ENCODE measurements at regions not wholly inside any gene's neighbourhood (a gene's known extent, or its start where the extent isn't known, plus 50 kb on each side); places are given as distances from the start of the nearest gene placed in this dataset.

GRCh38 chr7:69465262-69465661, 133.0 kb upstream of the AUTS2 start:
- DNase-seq (ENCODE audit: low spot score) = no peak
- WGBS = 91% methylated on average over 1 of the region's 1 CpG

GRCh38 chr7:69467826-69468225, 130.4 kb upstream of the AUTS2 start:
- no peak overlapping the region for H3K9ac ChIP-seq (ENCODE audit: low read depth in 1 of 2, low read length in 2 of 2)
- no peaks in the 10 kb centered on the region for H3K27me3 ChIP-seq (ENCODE audit: control insufficient read depth in 4 of 4, insufficient read depth in 4 of 4, low read length in 3 of 4)
- DNase-seq (ENCODE audit: low spot score) = no peak
- H3K27ac ChIP-seq (ENCODE audit: low read depth in 1 of 2, low read length in 2 of 2) = no peak overlapping the region
- TF ChIP-seq MAX (IDR thresholded peaks at IDR 0.05) = no peak
- no peak for TF ChIP-seq SP1 (IDR thresholded peaks at IDR 0.05)
- TF ChIP-seq FOXA1 (IDR thresholded peaks at IDR 0.05) = no peak
- TF ChIP-seq HNF4A (conservative IDR thresholded peaks at IDR 0.05) = no peak
- no peak for TF ChIP-seq CTCF (IDR thresholded peaks at IDR 0.05; ENCODE audit: low read depth, low read length, missing input control)
- no peak for TF ChIP-seq RAD21 (IDR thresholded peaks at IDR 0.05)
- TF ChIP-seq ZBTB33 (IDR thresholded peaks at IDR 0.05) = no peak
- TF ChIP-seq ATF3 (IDR thresholded peaks at IDR 0.05) = no peak
- TF ChIP-seq EGR1 (IDR thresholded peaks at IDR 0.05; ENCODE audit: low read depth in 2 of 2) = no peak
- no peak for TF ChIP-seq HNF4G (IDR thresholded peaks at IDR 0.05)
- TF ChIP-seq FOXA2 (IDR thresholded peaks at IDR 0.05) = no peak
- no peak for TF ChIP-seq TAF1 (conservative IDR thresholded peaks at IDR 0.05)
- TF ChIP-seq REST (IDR thresholded peaks at IDR 0.05) = no peak
- no peak for TF ChIP-seq GABPA (IDR thresholded peaks at IDR 0.05 in 1 of 2, conservative IDR thresholded peaks at IDR 0.05 in 1 of 2)
- no peak for TF ChIP-seq NR2F2 (IDR thresholded peaks at IDR 0.05)
- TF ChIP-seq RXRA (IDR thresholded peaks at IDR 0.05) = no peak
- no peak for TF ChIP-seq JUND (IDR thresholded peaks at IDR 0.05)
- TF ChIP-seq YY1 (IDR thresholded peaks at IDR 0.05) = no peak
- H3K4me1 ChIP-seq (ENCODE audit: control insufficient read depth in 4 of 4, insufficient read depth in 4 of 4, low read length in 3 of 4) = no peaks in the 10 kb centered on the region
- peaks cover 0 to 2% (median under 1%) of the 10 kb centered on the region in 4 donors for H3K9me3 ChIP-seq (ENCODE audit: control insufficient read depth in 4 of 4, low read length in 3 of 4)
- H3K36me3 ChIP-seq (ENCODE audit: control insufficient read depth in 4 of 4, insufficient read depth in 3 of 4, low read depth in 1 of 4, low read length in 3 of 4) = no peaks in the 10 kb centered on the region
- WGBS = 100% methylated on average over 1 of the region's 1 CpG
- no peak overlapping the region for H3K4me3 ChIP-seq (ENCODE audit: low read depth in 1 of 3, low read length in 3 of 3)

More at GRCh38 chr7:69465262-69465661, 133.0 kb upstream of the AUTS2 start:
- Histone ChIP-seq H3K27me3 (ENCODE audit: control insufficient read depth in 4 of 4, insufficient read depth in 4 of 4, low read length in 3 of 4) (no peaks in the 10 kb centered on the region), H3K9ac (ENCODE audit: low read depth in 1 of 2, low read length in 2 of 2) (no peak overlapping the region), H3K4me1 (ENCODE audit: control insufficient read depth in 4 of 4, insufficient read depth in 4 of 4, low read length in 3 of 4) (no peaks in the 10 kb centered on the region), H3K36me3 (ENCODE audit: control insufficient read depth in 4 of 4, insufficient read depth in 3 of 4, low read depth in 1 of 4, low read length in 3 of 4) (no peaks in the 10 kb centered on the region), H3K4me3 (ENCODE audit: low read depth in 1 of 3, low read length in 3 of 3) (no peak overlapping the region), H3K9me3 (ENCODE audit: control insufficient read depth in 4 of 4, low read length in 3 of 4) (peaks cover 0 to 2% (median under 1%) of the 10 kb centered on the region in 4 donors), H3K27ac (ENCODE audit: low read depth in 1 of 2, low read length in 2 of 2) (no peak overlapping the region)
- no peak for TF ChIP-seq RAD21 (IDR thresholded peaks at IDR 0.05)
